BLaER1 treated with 17β-estradiol and CSF1 and Interleukin-3, amounts not matched to agents 10 nM and 100 nM (cell line): ENCODE measurements at regions not wholly inside any gene's neighbourhood (a gene's known extent, or its start where the extent isn't known, plus 50 kb on each side); places are given as distances from the start of the nearest gene placed in this dataset.
"Not testable (repeated sequence)": the region's sequence is repeated elsewhere in the genome, so short reads cannot be mapped to it uniquely, and the experiment has no call there.

Experiments
- H3K27ac ChIP-seq, 11 experiments: shearing (Covaris generic); formaldehyde crosslinking; 2 replicates each; pipeline ENCODE4 v1.8.1; 2022
- H3K27me3 ChIP-seq, 11 experiments: shearing (Covaris generic); formaldehyde crosslinking; 2 replicates each; pipeline ENCODE4 v1.8.1; 2022
- H3K36me3 ChIP-seq, 11 experiments: shearing (Covaris generic); formaldehyde crosslinking; 2 replicates each; pipeline ENCODE4 v1.8.1; 2022
- H3K4me1 ChIP-seq, 10 experiments: shearing (Covaris generic); formaldehyde crosslinking; 2 replicates each; pipeline ENCODE4 v1.8.1; 2022
- H3K4me2 ChIP-seq, 11 experiments: shearing (Covaris generic); formaldehyde crosslinking; 2 replicates each; pipeline ENCODE4 v1.8.1; 2022
- H3K4me3 ChIP-seq, 10 experiments: shearing (Covaris generic); formaldehyde crosslinking; 2 replicates each; pipeline ENCODE4 v1.8.1; 2022
- H3K9ac ChIP-seq, 11 experiments: shearing (Covaris generic); formaldehyde crosslinking; 2 replicates each; pipeline ENCODE4 v1.8.1; 2022
- H3K9me3 ChIP-seq, 11 experiments: shearing (Covaris generic); formaldehyde crosslinking; replicated peaks in 1 of 11; 2 replicates each; pipeline ENCODE4 v1.8.1; 2022
- H4K20me1 ChIP-seq, 11 experiments: shearing (Covaris generic); formaldehyde crosslinking; 2 replicates each; pipeline ENCODE4 v1.8.1; 2022
- Cebpa-rat ChIP-seq, 11 experiments: shearing (Covaris generic); IDR thresholded peaks; 2 replicates each; pipeline ENCODE4 v1.8.1; 2022

DNA sequence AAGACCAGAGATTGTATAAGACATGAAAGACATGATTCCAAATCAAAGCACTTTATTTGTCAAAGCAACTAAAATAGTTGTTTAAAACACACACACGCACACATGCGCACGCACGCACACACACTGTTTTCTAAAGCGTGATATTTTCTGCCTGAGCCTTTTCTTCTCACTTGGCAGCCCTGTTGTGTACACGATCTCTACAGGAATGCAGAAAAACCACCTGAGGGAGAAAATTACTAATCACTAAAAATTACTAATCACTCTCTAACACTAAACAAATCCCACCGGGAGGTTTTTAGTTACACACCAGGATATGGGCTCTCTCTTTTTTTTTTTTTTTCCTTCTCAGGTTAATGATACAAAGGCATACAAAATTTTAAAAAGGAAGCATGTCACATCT, 160.1 kb upstream of the ATP11B start:
- H3K9me3 ChIP-seq, result no peaks in the 10 kb centered on the region
- H3K27me3 ChIP-seq, result no peaks in the 10 kb centered on the region
- H3K4me1 ChIP-seq, result no peaks in the 10 kb centered on the region
- no peak overlapping the region for H3K27ac ChIP-seq
- H3K4me2 ChIP-seq, result no peak overlapping the region
- no peaks in the 10 kb centered on the region for H4K20me1 ChIP-seq
- TF ChIP-seq Cebpa-rat (IDR thresholded peaks at IDR 0.05), result no peak
- no peak overlapping the region for H3K4me3 ChIP-seq
- H3K9ac ChIP-seq, result no peak overlapping the region
- no peaks in the 10 kb centered on the region for H3K36me3 ChIP-seq

DNA sequence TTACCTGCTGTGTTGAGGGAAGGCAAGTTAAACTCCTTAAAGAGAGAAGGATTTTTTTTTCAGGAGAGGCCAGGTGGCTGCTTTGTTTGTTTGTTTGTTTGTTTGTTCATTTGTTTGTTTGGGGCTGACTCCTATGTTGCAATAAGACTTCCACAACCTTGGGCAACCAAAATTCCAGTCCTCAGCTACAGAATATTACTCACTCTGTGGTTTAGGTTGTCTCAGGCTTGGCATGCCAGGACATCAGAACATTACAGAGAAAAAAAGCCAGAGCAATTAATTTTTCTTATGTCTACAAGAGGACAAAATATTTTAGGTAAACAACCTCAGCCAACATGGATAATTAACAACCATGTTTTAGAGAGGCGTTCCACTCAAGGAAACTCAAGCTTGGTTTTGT, 156.7 kb upstream of the ATP11B start:
- no peak for TF ChIP-seq Cebpa-rat (IDR thresholded peaks at IDR 0.05)
- Histone ChIP-seq H3K9ac (no peak overlapping the region), H3K27me3 (no peaks in the 10 kb centered on the region), H3K36me3 (no peaks in the 10 kb centered on the region), H3K9me3 (peaks cover 0 to 9% (median 5%) of the 10 kb centered on the region in 11 experiments; a peak in 6 of 22 replicates), H4K20me1 (no peaks in the 10 kb centered on the region), H3K4me3 (no peak overlapping the region), H3K4me1 (no peaks in the 10 kb centered on the region), H3K4me2 (no peak overlapping the region), H3K27ac (no peak overlapping the region)

DNA sequence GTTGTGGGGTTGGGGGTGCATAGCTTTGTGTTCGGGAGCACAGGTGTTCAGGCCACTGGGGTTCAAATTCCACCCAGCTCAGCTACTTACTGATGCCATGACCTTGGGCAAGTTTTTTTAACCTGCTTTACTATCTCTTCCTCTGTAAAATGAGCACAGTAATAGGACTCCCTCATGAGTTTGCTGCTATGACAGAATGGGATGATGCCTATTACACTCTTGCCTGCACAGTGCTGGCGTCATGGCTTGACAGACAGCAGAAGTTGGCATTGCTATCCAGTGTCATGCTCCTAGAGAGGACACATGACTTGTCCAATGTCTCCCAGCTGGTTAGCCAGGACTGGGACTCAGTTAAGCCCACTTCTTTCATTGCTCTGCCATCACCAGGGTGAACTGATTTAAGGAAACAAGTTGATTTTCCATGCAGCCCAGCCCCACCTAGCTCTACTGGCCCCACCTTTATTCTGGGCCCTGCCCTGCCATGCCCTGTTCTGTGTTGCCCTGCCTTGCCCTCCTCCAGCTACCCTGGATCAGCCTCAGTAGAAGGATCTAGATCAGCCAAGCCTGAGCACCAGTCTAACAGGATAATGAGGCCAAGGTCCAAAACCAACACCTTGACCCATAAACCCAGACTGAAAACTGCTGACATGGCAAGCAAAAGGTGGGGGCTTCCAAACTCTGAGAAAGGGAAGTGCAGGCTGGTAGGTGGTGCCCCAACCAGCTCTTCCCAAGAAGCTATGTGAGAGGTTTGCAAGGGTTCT, 155.8 kb upstream of the ATP11B start:
- no peak overlapping the region for H3K27ac ChIP-seq
- H3K9ac ChIP-seq, result no peak overlapping the region
- no peak overlapping the region for H3K4me2 ChIP-seq

DNA sequence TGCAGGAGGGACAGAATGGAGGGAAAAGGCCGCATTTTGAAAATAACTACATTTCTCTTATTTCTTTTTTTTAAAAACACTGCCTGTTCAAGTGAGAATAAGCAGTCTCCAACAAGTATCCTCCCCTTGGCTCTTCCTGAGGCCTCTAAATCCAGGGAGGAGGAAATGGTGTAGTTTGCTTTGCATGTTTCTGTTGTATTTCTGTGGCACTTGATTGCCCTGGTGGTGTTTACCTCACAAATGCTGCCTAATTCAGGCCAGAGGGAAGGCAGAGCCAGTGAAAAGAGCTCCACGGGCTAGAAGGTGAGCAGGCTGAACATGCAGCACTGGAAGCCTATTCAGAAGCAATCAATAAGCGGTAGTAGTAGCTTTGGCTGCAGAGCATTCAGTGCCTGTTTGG, 149.3 kb upstream of the ATP11B start:
- H3K36me3 ChIP-seq, result no peaks in the 10 kb centered on the region
- no peak overlapping the region for H3K4me2 ChIP-seq
- no peaks in the 10 kb centered on the region for H3K27me3 ChIP-seq
- peaks cover 0 to 9% (median 5%) of the 10 kb centered on the region in 11 experiments; a peak in 6 of 22 replicates for H3K9me3 ChIP-seq
- H4K20me1 ChIP-seq, result no peaks in the 10 kb centered on the region
- H3K9ac ChIP-seq, result no peak overlapping the region
- TF ChIP-seq Cebpa-rat (IDR thresholded peaks at IDR 0.05), result no peak
- no peak overlapping the region for H3K27ac ChIP-seq
- no peak overlapping the region for H3K4me3 ChIP-seq
- no peaks in the 10 kb centered on the region for H3K4me1 ChIP-seq

More for the DNA sequence above, 155.8 kb upstream of the ATP11B start:
- Histone ChIP-seq H3K36me3 (no peaks in the 10 kb centered on the region), H4K20me1 (no peaks in the 10 kb centered on the region), H3K4me1 (no peaks in the 10 kb centered on the region), H3K9me3 (peaks cover 0 to 9% (median 5%) of the 10 kb centered on the region in 11 experiments; a peak in 6 of 22 replicates), H3K27me3 (no peaks in the 10 kb centered on the region), H3K4me3 (no peak overlapping the region)
- TF ChIP-seq Cebpa-rat (IDR thresholded peaks at IDR 0.05), result no peak

DNA sequence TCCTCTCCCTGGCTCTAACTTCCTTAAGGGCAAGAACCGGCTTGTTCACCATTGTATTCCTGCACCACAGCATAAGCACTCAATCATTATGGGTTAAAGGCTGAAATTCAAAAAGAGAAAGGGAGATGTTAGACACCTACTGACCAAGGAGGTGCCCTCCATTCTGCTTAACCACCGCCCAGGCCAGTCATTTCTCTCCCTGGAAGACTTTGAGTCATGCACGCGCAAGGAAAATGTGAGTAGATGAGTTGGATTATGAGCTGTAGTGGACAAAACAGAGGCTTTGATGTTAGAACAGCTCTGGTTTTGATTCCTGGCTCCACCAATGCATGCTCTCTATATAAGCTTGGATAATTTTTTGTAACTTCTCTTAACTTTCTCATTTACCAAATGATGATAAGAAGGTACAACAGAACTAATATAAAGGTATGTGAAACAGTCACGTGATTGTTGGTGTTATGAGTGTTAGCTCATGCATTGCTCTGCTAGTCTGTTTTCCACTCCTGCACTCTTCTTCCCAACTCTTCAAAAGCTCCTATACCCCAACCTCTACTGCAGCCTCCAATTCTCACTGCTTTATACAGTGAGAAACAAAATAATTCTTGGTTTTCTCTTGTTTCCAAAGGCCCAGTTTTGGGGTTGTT, 148.4 kb upstream of the ATP11B start:
- Histone ChIP-seq H3K9ac (no peak overlapping the region), H3K27me3 (no peaks in the 10 kb centered on the region)

DNA sequence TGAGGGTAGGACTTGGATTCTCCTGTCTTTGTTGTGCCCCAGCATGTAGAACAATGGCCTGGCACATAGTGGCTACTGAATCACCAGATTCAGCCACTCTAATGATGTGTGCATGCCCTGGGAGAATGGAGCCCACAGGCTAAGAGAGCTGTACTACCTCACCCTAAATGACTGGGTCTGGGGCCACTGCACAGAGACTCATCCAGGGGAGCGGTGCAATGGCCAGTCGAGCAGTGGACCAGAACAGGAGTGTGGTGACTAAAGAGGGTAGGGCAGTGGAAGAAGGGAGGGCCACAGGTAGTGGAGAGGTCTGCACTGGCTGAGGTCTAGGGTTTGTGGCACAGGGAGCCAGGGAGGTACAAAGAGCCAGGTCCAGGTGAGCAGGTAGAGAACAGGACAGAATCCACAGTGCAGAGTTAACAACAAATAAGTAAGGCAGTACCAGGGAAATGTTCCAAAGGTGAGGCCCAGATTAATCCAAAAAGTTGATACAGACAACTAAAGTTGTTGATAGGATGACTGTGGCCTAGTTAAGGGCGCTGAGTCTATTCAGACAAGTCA, 142.7 kb upstream of the ATP11B start:
- no peaks in the 10 kb centered on the region for H3K36me3 ChIP-seq

More for the DNA sequence above, 148.4 kb upstream of the ATP11B start:
- Histone ChIP-seq H3K27ac (no peak overlapping the region), H3K36me3 (no peaks in the 10 kb centered on the region), H4K20me1 (no peaks in the 10 kb centered on the region), H3K4me3 (no peak overlapping the region), H3K4me2 (no peak overlapping the region), H3K9me3 (peaks cover 0 to 9% (median 5%) of the 10 kb centered on the region in 11 experiments; a peak in 6 of 22 replicates), H3K4me1 (no peaks in the 10 kb centered on the region)
- TF ChIP-seq Cebpa-rat (IDR thresholded peaks at IDR 0.05), result no peak

DNA sequence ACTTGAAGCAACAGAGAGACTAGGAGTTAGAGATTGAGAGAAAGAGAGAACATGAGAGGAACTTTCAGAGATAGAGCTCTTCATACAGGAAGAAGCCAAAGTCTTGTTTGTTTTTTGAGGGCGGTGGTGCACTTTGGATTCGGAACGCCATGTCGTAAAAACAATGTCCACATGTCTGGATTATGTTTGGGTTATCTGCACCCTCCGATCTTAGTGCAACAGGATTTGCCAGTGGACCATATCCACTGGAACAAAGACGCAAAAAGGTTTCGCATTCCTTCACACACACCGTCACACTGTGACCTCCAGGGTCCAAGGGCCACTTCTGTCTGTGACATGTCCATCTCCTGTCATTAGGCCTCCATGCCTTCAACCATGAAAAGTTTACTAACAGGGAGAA, 141.8 kb upstream of the ATP11B start:
- H4K20me1 ChIP-seq, result no peaks in the 10 kb centered on the region
- no peak overlapping the region for H3K4me3 ChIP-seq
- H3K27me3 ChIP-seq, result no peaks in the 10 kb centered on the region
- no peaks in the 10 kb centered on the region for H3K4me1 ChIP-seq
- H3K4me2 ChIP-seq, result no peak overlapping the region
- H3K9ac ChIP-seq, result no peak overlapping the region
- no peaks in the 10 kb centered on the region for H3K36me3 ChIP-seq
- H3K9me3 ChIP-seq, result peaks cover 0 to 13% (median 8%) of the 10 kb centered on the region in 11 experiments; a peak in 7 of 22 replicates
- no peak overlapping the region for H3K27ac ChIP-seq
- no peak for TF ChIP-seq Cebpa-rat (IDR thresholded peaks at IDR 0.05)

More for the DNA sequence above, 142.7 kb upstream of the ATP11B start:
- Histone ChIP-seq H3K4me2 (no peak overlapping the region), H3K27me3 (no peaks in the 10 kb centered on the region), H3K4me3 (no peak overlapping the region), H3K9ac (no peak overlapping the region), H3K4me1 (no peaks in the 10 kb centered on the region), H3K9me3 (peaks cover 0 to 13% (median 7%) of the 10 kb centered on the region in 11 experiments; a peak in 7 of 22 replicates), H4K20me1 (no peaks in the 10 kb centered on the region), H3K27ac (no peak overlapping the region)
- TF ChIP-seq Cebpa-rat (IDR thresholded peaks at IDR 0.05), result no peak

DNA sequence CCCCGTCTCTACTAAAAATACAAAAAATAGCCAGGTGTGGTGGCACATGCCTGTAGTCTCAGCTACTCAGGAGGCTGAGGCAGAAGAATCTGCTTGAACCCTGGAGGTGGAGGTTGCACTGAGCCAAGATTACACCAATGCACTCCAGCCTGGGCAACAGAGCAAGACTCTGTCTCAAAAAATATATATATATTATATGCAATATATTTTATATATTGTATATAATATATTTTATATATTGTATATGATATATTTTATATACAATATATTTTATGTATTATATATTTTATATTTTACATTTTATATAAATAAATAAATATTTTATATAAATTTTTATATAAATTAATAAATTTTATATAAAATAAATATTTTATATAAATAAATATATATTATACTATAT, 140.2 kb upstream of the ATP11B start:
- not testable (repeated sequence) for H3K4me2 ChIP-seq, H4K20me1 ChIP-seq, H3K27me3 ChIP-seq, H3K4me1 ChIP-seq, H3K27ac ChIP-seq, H3K36me3 ChIP-seq, H3K9ac ChIP-seq, H3K4me3 ChIP-seq
- peaks cover 0 to 13% (median 8%) of the 10 kb centered on the region in 11 experiments; a peak in 7 of 22 replicates for H3K9me3 ChIP-seq

DNA sequence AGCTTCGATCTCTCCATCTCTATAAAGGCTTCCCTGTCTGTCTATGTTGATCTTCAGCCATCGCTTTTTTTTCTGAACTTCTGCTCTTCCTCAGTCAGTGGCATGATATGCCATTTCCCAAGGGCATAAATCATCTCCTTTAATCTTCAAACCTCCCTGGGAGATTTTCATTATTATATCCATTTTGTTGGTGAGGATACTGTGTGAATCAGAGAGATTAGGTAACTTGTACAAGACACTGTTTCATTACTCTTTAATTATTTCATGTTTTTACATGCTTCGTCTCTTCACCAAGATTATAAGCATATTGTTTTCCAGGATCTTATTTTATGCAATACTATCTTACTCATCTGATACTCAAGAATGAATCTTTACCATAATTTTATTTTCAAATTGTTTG, 124.8 kb upstream of the ATP11B start:
- Histone ChIP-seq H3K27ac (no peak overlapping the region), H3K4me2 (no peak overlapping the region)

More for the DNA sequence above, 124.8 kb upstream of the ATP11B start:
- no peak for TF ChIP-seq Cebpa-rat (IDR thresholded peaks at IDR 0.05)
- no peak overlapping the region for H3K9ac ChIP-seq
- H3K36me3 ChIP-seq, result no peaks in the 10 kb centered on the region
- H3K4me1 ChIP-seq, result no peaks in the 10 kb centered on the region
- H3K9me3 ChIP-seq, result peaks cover 0 to 7% (median 4%) of the 10 kb centered on the region in 11 experiments; a peak in 4 of 22 replicates
- H3K27me3 ChIP-seq, result no peaks in the 10 kb centered on the region
- no peak overlapping the region for H3K4me3 ChIP-seq
- no peaks in the 10 kb centered on the region for H4K20me1 ChIP-seq
